Neural cell (in vitro differentiated cells): ENCODE measurements at regions not wholly inside any gene's neighbourhood (a gene's known extent, or its start where the extent isn't known, plus 50 kb on each side); places are given as distances from the start of the nearest gene placed in this dataset.

ENCODE experiments used
- CTCF ChIP-seq: fragments of 450-650 bp; IDR thresholded peaks from 2 replicates; pipeline ENCODE4 v1.5.1; 2014; ENCODE audit warnings: antibody characterized with exemption, mild to moderate bottlenecking, moderate library complexity; ENCODE audit not compliant: poor library complexity, severe bottlenecking
- EP300 ChIP-seq: fragments of 450-650 bp; conservative IDR thresholded peaks from 2 replicates; pipeline ENCODE4 v1.6.1; 2014; ENCODE audit warnings: antibody characterized with exemption, mild to moderate bottlenecking, moderate library complexity; ENCODE audit not compliant: poor library complexity, severe bottlenecking
- EZH2 ChIP-seq: fragments of 200-600, 300-800 bp; shearing (Covaris generic), sonication (generic); IDR thresholded peaks from 2 replicates; pipeline ENCODE4 v1.6.1; 2014; ENCODE audit warnings: antibody characterized with exemption, low read length, borderline replicate concordance, mild to moderate bottlenecking; ENCODE audit not compliant: insufficient read depth, poor library complexity, severe bottlenecking
- POLR2AphosphoS5 ChIP-seq: IDR thresholded peaks from 2 replicates; pipeline ENCODE4 v1.6.1; 2012
- RAD21 ChIP-seq: fragments of 450-650 bp; conservative IDR thresholded peaks from 2 replicates; pipeline ENCODE4 v1.6.1; 2014; ENCODE audit warnings: antibody characterized with exemption, mild to moderate bottlenecking, moderate library complexity
- REST ChIP-seq: IDR thresholded peaks from 2 replicates; pipeline ENCODE4 v1.6.1; 2012; ENCODE audit warnings: borderline replicate concordance
- SMC3 ChIP-seq: fragments of 450-650 bp; conservative IDR thresholded peaks from 2 replicates; pipeline ENCODE4 v1.6.1; 2014; ENCODE audit warnings: antibody characterized with exemption, mild to moderate bottlenecking, moderate library complexity; ENCODE audit not compliant: poor library complexity

- no peak for TF ChIP-seq RAD21
- no peak for TF ChIP-seq EP300
- no peak for TF ChIP-seq CTCF
- no peak for TF ChIP-seq SMC3
- no peak for TF ChIP-seq POLR2AphosphoS5
- TF ChIP-seq EZH2: no peak
- TF ChIP-seq REST: no peak
Observed at GRCh38 chr6:127053032-127053874, 65.2 kb upstream of the RSPO3 start.
